AG09319 (cell line): ENCODE measurements at regions not wholly inside any gene's neighbourhood (a gene's known extent, or its start where the extent isn't known, plus 50 kb on each side); places are given as distances from the start of the nearest gene placed in this dataset.

Experiments used
- DNase-seq: peaks from one replicate; pipeline ENCODE4 v3.0.0-alpha.2; 2010; ENCODE audit warnings: low read depth; ENCODE audit errors: extremely low read depth
- CTCF ChIP-seq: IDR thresholded peaks from 2 replicates; pipeline ENCODE4 v1.5.1; 2011; ENCODE audit warnings: low read depth, mild to moderate bottlenecking, inconsistent platforms, low read length, moderate library complexity

GRCh38 chr1:88003255-88003654 is 674.6 kb downstream of the LMO4 start:
- DNase-seq, result no peak
- TF ChIP-seq CTCF, result no peak

GRCh38 chr1:88009916-88010315 is 674.2 kb upstream of the PKN2 start:
- TF ChIP-seq CTCF, result no peak
- DNase-seq, result no peak

GRCh38 chr1:88013485-88013884 is 670.6 kb upstream of the PKN2 start:
- DNase-seq, result no peak
- no peak for TF ChIP-seq CTCF

GRCh38 chr1:88014131-88014530 is 669.9 kb upstream of the PKN2 start:
- no peak for TF ChIP-seq CTCF
- DNase-seq, result no peak

GRCh38 chr1:88016947-88017346 is 667.1 kb upstream of the PKN2 start:
- TF ChIP-seq CTCF, result no peak
- DNase-seq, result no peak

GRCh38 chr1:88021529-88021928 is 662.5 kb upstream of the PKN2 start:
- no peak for DNase-seq
- no peak for TF ChIP-seq CTCF

- TF ChIP-seq CTCF, result no peak
- no peak for DNase-seq
These were observed 661.6 kb upstream of the PKN2 start for GRCh38 chr1:88022516-88022915.
